GM21786 (cell line): ENCODE measurements at regions not wholly inside any gene's neighbourhood (a gene's known extent, or its start where the extent isn't known, plus 50 kb on each side); places are given as distances from the start of the nearest gene placed in this dataset.

Experiments
- ATAC-seq: cut with Tn5 transposase; IDR thresholded peaks from one replicate; pipeline ENCODE4 v1.9.1; 2021; ENCODE audit not compliant: unreplicated experiment

DNA sequence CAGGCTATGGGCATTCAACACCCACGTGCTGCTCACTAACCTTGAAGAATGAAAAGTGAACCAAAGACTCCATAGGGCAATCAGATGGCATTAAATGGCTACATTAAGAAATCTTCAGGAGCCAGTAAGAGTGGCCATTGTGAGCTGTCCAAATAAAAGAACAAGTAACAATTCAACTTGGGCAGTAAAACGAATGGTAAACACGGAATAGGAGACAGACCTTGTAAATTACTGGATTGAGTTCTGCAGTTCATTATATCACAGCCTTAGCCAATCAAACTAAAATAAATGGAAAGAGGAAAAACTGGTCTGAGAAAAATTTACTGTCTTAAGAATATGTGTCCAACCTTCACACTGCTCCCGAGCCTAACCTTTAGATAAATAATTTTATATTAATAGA lies 306.5 kb upstream of the ZNF521 start:
- no peak for ATAC-seq

DNA sequence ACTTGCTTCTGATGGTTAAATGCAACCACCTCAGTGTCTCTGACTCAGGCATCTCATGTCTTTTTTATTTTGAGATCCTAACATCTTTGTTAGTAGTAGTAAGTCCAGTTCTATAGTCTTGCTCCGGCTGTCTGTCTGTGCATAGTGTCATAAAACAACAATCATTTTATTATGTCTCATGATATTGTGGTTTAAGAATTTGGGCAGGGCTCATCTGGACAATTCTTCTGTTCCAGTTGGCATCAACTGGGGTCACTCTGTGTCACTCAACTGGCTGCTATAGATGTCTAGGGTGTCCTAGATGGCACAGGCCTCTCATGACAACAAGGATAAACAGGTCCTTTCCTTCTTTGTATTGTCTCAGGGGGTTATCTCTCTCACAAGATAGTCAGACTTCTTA lies 299.6 kb upstream of the ZNF521 start:
- no peak for ATAC-seq

DNA sequence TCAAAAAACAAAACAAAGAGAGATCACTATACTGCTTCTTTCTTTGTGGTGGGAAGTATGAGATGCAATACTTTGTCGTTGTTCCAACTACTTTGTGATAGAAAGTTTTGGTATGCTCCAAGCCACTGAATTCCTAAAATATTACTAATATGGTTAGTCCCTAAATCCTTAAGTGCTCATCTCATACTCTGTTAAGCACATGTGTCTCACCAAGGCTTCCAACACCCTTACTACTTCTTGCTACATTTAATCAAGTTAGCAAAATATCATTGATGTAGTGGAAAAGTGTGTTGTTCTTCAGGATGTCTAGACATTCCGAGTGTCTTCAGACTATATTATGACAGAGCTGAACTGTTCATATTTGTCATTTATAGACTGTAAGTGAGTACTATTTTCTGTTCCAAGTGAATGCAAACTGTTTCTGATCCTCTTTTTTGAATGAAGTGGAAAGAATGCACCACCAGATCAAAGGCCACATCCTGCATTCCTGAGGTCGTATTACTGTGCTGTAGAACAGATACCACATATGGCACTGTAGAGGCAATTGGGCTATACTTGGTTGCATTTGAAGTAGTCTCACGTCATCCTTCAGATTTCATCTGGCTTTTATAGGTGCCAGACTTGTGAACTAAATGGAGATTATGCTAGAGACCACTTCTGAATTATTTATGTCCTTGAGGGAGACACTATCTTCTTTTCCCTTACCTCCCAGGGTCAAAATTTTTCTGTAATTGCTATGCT lies 298.4 kb upstream of the ZNF521 start:
- no peak for ATAC-seq

DNA sequence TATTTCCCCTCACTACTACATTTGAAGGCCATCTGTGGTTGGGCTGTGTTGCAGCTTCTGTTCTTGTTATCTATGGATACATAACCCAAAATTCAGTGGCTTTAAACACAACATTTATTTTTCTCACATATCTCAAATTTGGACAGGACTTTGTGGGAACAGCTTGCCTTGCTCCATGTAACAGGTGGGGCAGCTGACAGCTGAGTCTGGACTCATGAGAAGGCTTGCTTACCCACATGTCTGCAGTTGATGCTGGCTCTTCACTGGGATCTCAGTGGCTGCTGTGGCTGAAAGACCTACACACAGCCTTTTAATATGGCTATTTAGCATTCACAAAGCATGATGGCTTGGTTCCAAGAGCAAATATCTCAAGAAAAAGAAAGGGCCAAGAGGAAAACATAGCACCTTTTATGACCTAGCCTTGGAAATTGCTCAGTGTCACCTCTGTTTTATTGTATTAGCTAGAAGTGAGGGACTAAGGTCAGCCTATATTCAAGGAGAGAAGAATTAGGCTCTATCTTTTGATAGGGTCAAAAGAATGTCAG lies 296.8 kb upstream of the ZNF521 start:
- ATAC-seq, result no peak

DNA sequence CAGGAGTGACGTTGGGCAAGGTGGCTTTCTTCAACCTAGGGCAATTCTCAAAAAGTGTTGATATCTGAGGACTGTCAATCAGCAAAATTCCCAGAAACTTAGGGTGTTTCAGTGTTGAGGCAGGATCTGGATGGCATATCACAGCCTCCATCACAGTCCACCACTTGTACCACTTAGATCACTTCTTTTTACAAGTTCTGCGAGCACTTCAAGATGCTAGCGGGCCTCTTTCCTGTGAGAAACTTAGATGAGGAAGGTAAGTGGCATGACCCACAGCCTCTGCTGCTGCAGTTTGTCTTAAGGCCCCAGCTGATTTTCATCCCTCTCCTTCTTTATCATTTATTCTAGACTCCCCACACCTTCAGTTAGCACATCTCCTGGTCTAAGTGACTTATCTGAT lies 295.4 kb upstream of the ZNF521 start:
- no peak for ATAC-seq

DNA sequence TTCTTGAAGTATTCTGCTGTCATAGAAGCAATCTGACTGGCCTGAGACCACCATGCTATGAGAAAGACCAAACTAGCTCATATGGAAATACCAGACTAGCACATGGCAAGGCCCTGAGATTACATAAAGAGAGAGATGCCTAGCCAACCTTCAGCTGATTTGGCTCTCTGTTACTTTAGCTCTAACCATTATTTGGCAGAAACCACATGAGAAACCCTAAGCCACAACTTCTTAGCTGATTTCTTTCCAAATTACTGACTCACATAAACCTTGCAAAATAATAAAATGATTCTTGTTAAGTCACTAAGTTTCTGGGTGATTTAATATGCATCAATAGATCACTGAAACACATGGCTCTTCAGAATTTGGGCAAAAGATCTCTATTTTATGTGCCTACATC lies 295.0 kb upstream of the ZNF521 start:
- no peak for ATAC-seq

DNA sequence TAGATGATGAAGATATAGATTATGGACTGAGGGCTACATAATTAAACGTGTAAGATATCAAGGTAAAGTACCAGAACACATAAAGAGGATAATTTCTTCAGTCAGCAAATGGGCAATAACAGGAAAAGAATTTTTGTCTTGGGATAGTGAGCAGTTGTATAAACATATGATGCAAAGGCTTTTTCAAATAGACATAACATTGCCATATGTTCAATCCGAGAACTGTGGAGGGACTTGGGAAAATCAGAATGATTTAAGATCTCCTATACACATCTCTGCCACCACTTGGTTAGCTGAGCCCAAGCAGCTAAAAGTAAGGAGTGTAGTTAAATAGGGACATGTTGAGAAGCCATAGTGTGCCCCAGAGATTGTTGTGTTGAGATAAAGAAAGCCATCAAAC lies 287.6 kb upstream of the ZNF521 start:
- ATAC-seq, result no peak

DNA sequence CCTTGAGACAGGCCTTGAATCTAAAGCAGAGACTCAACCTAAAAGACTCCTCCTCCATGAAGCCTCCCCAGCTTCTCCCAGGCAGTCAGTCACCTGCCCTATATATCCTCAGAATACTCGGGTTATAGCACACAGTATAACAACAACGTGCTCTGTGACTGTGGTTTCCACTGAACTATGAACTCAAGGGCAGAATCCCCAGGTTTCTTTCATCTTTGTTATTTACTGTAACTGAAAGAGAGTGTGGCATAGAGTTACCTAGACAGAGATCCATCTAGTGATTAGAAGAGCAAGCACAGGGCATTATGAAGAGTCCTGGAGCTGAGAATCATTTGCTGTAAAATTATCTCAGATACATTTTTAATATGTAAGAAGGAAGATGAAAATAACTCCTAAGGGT lies 281.6 kb upstream of the ZNF521 start:
- no peak for ATAC-seq

DNA sequence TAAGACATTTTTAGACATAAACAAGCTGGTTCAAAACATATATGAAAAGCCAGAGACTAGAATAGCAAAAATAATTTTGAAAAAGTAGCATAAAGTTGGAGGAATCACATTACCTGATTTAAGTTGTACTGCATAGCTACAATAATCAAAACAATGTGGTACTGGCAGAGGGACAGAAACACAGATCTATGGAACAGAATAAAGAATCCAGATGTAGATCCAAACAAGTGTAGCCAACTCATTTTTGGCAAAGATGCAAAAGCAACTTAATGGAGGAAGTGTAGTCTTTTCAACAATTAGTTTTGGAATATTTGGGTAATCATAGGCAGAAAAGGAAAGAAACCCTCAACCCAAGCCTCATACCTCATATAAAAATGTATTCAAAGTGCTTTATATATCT lies 278.7 kb upstream of the ZNF521 start:
- no peak for ATAC-seq

DNA sequence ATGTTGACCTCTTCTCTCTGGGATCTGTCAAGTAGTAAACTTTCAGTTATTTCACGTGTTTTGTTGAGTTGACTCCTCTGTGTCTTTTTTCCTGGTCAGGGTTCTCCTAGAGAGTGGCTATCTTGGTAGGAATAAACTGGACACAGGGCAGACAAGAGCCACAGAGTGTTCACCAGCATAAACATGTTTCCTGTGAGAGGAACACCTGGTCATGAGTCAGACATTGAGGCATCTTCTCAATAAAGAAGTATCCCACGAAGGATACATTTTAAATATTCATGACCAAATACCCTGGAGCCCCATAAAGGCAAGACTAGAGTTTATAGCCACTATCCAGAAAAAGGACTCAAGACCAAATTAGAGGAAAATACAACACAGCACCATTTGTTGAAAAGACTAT lies 269.7 kb upstream of the ZNF521 start:
- no peak for ATAC-seq

DNA sequence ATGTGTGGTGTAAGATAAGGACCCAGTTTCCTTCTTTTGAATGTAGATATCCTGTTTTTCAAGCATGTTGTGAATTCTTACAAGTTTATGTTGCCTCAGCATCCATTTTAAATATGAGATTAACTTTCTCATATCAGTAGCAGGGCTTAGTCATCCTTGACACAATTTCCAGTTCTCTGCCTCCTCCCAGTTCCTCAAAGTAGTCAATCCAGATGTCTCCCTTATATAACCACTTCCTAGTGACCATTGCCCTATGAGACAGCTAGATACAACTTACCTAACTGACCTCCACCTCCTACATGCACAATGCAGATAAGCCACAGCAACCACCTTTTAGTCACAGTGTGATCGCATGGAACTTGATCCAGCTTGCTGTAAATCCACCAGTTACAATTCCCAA lies 269.2 kb upstream of the ZNF521 start:
- ATAC-seq, result no peak

DNA sequence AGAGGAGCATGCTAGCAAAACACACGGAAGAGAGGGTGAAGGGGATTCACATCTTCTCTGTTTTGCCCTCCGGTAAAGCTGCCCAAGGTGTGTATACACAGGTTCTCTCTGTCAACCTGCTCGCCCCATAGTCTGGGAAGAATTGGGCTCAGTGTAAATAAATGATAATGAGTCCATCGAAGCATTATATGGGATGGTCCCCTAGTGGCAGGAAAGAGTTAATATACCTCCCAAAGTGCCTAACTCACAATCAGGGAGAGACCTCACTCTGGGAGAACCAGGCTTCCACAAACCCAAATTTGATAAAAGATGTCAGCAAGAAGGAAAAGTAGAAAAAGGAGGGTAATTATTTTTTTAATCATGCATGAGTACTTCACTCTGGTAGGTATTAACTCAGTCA lies 262.2 kb upstream of the ZNF521 start:
- ATAC-seq, result no peak

DNA sequence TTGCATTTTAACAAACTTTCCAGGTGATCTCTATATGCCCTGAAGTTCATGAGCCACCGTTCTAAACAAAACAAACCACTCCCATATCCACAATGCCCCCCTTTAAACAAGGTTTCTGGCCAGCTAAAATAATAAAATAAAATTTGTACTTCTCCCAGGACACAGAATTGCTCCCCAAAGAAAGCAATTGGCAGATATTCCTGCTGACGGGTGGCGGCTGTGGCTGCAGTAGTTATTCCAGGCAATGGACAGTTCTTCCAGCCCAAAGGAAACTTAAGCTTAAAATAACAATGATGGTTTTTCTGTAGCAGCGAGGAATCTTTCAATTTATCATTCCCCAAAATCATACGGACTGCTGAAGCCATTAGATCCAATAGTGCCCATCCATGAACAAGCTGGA lies 260.5 kb upstream of the ZNF521 start:
- ATAC-seq, result no peak

DNA sequence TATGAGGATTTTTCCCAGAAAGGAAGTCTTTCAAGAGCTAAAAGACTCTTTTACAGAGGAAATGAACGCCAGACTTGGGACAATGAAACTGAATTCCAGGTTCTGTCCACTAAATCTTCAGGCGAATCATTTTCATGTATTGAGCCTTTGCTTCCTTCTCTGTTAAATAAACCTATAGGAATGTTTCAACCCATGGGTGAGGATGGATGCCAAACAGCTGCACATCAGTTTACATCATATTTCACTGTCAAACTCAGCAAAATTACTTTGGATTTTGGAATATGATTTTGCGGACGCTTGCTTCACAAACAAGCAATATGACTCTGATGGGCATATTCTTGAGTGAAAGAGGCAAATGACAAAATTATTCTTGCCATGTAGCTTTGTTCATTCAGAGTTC lies 256.1 kb upstream of the ZNF521 start:
- no peak for ATAC-seq

DNA sequence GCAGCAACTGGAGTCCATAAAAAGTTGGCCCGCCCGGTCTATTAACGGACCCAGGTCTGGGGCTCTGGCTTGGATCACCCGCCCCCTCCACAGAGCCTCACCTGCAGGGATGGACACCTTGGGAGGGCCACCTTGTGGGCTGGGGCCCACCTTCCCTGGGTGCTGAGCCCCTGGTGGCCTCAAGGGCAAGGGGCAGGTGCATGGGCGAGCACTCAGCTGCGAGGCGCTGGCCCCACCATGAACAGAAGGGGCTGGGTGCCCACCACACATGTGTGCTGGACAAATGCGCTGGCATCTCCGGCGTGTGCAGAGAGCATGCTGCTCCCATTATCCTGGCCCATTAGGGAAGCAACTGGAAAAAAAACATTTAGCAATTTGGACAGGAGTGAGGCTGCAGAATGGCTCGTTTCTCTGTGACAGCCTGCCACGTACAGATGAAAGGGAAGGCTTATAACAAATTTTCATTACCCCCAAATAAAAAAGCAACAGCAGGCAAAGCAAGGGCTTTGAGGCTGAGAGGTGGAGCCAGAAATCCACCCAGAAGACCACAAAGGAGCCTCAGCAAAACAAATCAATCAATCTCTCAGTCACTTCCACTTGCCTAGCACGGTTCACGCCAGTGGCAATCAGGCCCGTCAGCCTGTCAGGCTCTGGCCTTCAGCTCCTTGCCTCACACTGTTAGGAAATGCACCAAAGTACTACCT lies 253.1 kb upstream of the ZNF521 start:
- ATAC-seq, result no peak

DNA sequence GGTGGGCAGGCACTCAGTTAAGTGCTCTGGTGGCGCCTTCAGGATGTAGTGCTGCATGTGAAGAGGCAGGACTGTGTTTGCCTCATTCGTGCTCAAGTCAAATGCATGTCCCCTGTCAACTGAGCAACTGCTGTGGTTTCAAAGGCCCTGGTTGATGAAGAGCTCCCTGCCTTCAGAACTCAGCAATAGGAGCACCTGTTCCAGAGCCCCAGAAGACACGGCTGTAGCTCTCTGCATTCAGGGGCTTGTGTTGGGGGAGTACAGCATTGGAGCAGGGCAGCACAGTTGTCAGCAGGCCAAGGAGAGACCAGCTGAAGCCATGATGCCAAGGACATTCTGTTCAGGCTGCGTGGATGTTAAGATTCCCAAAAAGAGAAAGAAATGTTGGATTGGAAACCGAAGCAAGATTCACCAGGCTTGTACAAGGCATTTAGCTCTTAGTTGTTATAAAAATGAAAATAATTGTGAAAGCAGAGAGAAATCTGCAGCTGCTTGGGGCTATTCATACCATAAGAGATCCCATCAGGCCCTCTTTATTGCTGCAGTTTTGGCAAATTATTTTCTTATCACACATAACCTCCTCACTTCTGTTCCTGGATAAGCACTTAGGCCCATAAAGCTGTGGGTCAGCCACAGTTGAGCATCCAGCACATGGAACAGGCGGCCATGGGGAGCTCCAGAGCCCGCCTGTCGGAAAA lies 252.4 kb upstream of the ZNF521 start:
- ATAC-seq, result no peak

DNA sequence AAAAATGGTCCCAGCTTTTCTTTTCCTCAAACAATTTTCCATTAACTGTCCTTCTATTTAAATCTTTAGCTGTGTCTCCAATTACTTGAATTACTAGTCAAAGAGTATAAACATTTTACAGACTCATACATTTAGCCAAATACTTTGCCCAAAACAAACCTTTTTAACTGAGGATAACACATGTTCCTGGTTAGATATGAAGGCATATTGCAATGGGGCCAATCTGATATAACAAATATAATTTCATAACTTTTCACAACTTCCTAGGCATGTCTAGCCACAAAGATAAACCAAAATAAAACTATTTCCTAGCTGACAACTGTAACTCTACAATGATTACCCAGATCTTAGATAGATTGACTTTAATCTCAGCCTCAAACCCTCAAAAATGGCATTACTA lies 247.5 kb upstream of the ZNF521 start:
- no peak for ATAC-seq

DNA sequence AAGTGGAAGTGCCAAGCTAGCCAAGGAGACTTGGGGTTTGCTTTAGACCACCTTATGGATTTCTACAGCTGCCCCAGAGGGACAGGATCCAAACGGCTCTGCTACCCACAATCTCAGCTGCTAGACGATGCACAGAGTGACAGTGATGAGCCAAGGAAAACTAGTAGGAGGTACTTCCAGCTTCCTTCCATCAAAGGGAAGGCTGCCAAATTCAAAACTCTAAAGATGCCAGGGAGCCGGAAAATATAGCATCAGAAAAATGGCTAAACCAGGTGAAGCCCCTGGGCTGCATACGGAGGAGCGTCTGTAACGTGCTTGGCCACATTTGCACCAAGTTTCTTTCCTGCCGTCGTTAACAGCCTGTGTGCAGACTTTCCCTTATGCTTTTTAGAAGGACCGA lies 245.5 kb upstream of the ZNF521 start:
- no peak for ATAC-seq

DNA sequence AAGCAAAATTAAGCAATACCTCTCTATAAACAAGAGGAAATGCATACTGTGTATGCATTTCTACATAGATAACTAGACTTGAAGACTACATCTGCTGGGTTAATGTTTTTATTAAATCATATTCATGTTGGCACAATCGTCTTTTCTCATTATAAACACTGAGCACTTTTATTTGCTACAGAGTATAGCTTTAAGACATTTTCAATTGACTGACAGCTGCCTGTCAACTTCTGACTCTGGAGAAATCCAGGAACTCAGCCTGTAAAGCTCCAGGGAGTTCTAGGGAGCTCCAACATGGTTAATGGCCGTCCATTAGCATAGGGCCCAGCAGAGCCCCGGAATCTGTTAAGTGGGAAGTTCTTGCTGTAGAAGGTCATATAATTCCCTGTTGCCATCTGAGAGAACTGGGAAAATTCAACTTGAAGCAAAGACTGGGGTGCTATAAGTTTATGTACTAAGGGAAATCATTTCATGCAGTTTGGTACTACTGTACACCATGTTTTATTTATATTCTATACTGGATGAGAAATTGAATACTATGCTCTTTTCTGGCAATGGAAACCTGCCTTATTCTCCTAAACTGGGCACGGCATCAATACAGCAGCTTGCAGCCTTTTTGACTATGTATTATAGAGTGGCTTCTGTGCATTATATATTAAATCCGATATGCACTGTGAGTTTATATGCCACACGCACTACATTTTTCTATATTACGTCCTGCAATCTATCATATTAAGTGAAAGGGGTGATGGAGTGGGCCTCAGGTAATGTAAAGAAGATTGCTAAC lies 243.5 kb upstream of the ZNF521 start:
- ATAC-seq, result no peak

DNA sequence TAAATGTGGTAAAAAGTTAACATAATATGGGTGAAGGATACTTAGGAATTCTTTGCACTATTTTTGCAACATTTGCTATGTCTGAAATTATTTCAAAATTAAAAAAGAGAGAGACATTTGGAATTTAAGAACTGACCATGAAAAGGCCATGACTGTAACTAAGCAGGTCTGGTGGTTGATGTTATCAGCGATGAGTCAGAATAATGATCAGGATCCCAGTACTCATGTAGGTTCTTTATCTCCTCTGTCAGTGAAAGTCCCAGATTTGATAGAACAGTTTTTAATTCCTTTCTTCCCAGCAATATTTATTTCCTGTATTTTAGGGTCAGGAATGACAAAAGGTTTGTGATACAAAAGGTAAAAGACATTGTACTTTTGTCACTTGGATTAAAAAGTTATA lies 242.4 kb upstream of the ZNF521 start:
- ATAC-seq, result no peak

DNA sequence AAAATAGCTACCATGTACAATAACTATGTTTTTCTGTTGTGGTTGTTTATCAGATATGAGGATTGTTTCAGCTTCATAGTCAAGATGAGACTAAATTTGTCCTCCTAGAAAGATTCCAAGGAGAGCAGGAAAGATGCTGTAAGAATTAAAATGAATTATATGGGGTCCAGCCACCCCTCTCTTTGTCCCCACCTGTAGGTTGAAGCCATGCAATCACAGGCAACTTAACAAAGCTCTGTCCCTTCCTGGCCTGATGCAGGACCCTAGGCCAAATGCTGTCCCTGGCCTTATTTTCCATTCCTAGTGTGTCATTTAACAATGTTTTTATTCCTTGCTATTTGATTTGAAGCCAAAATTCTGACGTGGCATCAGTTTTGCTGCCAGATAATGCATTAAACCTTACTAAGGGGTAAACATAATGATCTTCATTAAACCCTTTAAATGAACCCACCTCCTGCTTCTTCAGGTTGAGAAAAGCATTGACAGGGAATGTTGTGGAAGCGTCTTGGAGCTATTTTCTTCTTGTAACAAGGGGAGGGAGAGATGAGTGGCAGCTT lies 240.9 kb upstream of the ZNF521 start:
- no peak for ATAC-seq
